Liver (tissue), 8 donors: ENCODE measurements at regions not wholly inside any gene's neighbourhood (a gene's known extent, or its start where the extent isn't known, plus 50 kb on each side); places are given as distances from the start of the nearest gene placed in this dataset.

Experiments used
- DNase-seq: peaks from one replicate; pipeline ENCODE4 v3.0.0-alpha.2; 2017; ENCODE audit warnings: low spot score
- H3K27ac ChIP-seq, 2 donors: one replicate each; pipeline ENCODE4 v1.7.0; 2013; ENCODE audit warnings: inconsistent platforms in 2 of 2, low read length in 2 of 2, control low read depth in 1 of 2, low read depth in 1 of 2, mild to moderate bottlenecking in 1 of 2
- H3K27me3 ChIP-seq, 4 donors: one replicate each; pipeline versions ENCODE4 v1.6.1 to v1.7.0; 2013; ENCODE audit warnings: low read length in 3 of 4, inconsistent platforms in 1 of 4, mild to moderate bottlenecking in 1 of 4, moderate library complexity in 1 of 4; ENCODE audit not compliant: control insufficient read depth in 4 of 4, insufficient read depth in 4 of 4
- H3K36me3 ChIP-seq, 4 donors: one replicate each; pipeline versions ENCODE4 v1.6.1 to v1.7.0; 2013; ENCODE audit warnings: low read length in 3 of 4, mild to moderate bottlenecking in 3 of 4, low read depth in 1 of 4, moderate library complexity in 1 of 4; ENCODE audit not compliant: control insufficient read depth in 4 of 4, insufficient read depth in 3 of 4
- H3K4me1 ChIP-seq, 4 donors: one replicate each; pipeline versions ENCODE4 v1.6.1 to v1.7.0; 2013; ENCODE audit warnings: low read length in 3 of 4, mild to moderate bottlenecking in 3 of 4, moderate library complexity in 1 of 4; ENCODE audit not compliant: control insufficient read depth in 4 of 4, insufficient read depth in 4 of 4
- H3K4me3 ChIP-seq, 3 donors: one replicate each; pipeline versions ENCODE4 v1.6.1 to v1.7.0; 2013; ENCODE audit warnings: low read length in 3 of 3, control low read depth in 1 of 3, low read depth in 1 of 3, mild to moderate bottlenecking in 1 of 3
- H3K9ac ChIP-seq, 2 donors: one replicate each; pipeline ENCODE4 v1.7.0; 2013; ENCODE audit warnings: low read length in 2 of 2, mild to moderate bottlenecking in 2 of 2, moderate library complexity in 2 of 2, control low read depth in 1 of 2, low read depth in 1 of 2
- H3K9me3 ChIP-seq, 4 donors: one replicate each; pipeline versions ENCODE4 v1.6.1 to v1.7.0; 2013; ENCODE audit warnings: low read length in 3 of 4; ENCODE audit not compliant: control insufficient read depth in 4 of 4
- ATF3 ChIP-seq: IDR thresholded peaks from 2 replicates; pipeline ENCODE4 v1.6.1; 2016; ENCODE audit warnings: antibody characterized with exemption
- CTCF ChIP-seq: fragments of 150-350 bp; IDR thresholded peaks from 2 replicates; pipeline ENCODE4 v1.5.1; 2017; ENCODE audit warnings: improper control_type of control experiment, low read depth, low read length; ENCODE audit not compliant: missing input control
- EGR1 ChIP-seq, 2 donors: IDR thresholded peaks; 2 replicates each; pipeline ENCODE4 v1.6.1; 2016 to 2018; ENCODE audit warnings: antibody characterized with exemption in 2 of 2, low read depth in 2 of 2
- FOXA1 ChIP-seq: IDR thresholded peaks from 2 replicates; pipeline ENCODE4 v1.6.1; 2016; ENCODE audit warnings: antibody characterized with exemption
- FOXA2 ChIP-seq: IDR thresholded peaks from 2 replicates; pipeline ENCODE4 v1.6.1; 2016; ENCODE audit warnings: antibody characterized with exemption
- GABPA ChIP-seq, 2 donors: IDR thresholded peaks in 1 of 2; conservative IDR thresholded peaks in 1 of 2; 2 replicates each; pipeline ENCODE4 v1.6.1; 2016; ENCODE audit warnings: antibody characterized with exemption in 2 of 2, mild to moderate bottlenecking in 1 of 2, moderate library complexity in 1 of 2
- HNF4A ChIP-seq, 2 donors: conservative IDR thresholded peaks; 2 replicates each; pipeline ENCODE4 v1.6.1; 2016; ENCODE audit warnings: antibody characterized with exemption in 2 of 2, mild to moderate bottlenecking in 2 of 2
- HNF4G ChIP-seq: IDR thresholded peaks from 2 replicates; pipeline ENCODE4 v1.6.1; 2016; ENCODE audit warnings: antibody characterized with exemption
- JUND ChIP-seq, 2 donors: IDR thresholded peaks; 2 replicates each; pipeline ENCODE4 v1.6.1; 2016; ENCODE audit warnings: antibody characterized with exemption in 2 of 2
- MAX ChIP-seq: IDR thresholded peaks from 2 replicates; pipeline ENCODE4 v1.6.1; 2016; ENCODE audit warnings: antibody characterized with exemption
- NR2F2 ChIP-seq: IDR thresholded peaks from 2 replicates; pipeline ENCODE4 v1.6.1; 2016; ENCODE audit warnings: antibody characterized with exemption
- RAD21 ChIP-seq, 2 donors: IDR thresholded peaks; 2 replicates each; pipeline ENCODE4 v1.6.1; 2016; ENCODE audit warnings: antibody characterized with exemption in 2 of 2, mild to moderate bottlenecking in 2 of 2
- REST ChIP-seq: IDR thresholded peaks from 2 replicates; pipeline ENCODE4 v1.6.1; 2016; ENCODE audit warnings: antibody characterized with exemption, mild to moderate bottlenecking
- RXRA ChIP-seq, 2 donors: IDR thresholded peaks; 2 replicates each; pipeline ENCODE4 v1.6.1; 2017 to 2018; ENCODE audit warnings: antibody characterized with exemption in 2 of 2, mild to moderate bottlenecking in 1 of 2
- SP1 ChIP-seq: IDR thresholded peaks from 2 replicates; pipeline ENCODE4 v1.6.1; 2018; ENCODE audit warnings: antibody characterized with exemption, mild to moderate bottlenecking
- TAF1 ChIP-seq: conservative IDR thresholded peaks from 2 replicates; pipeline ENCODE4 v1.6.1; 2016; ENCODE audit warnings: antibody characterized with exemption, mild to moderate bottlenecking
- ZBTB33 ChIP-seq: IDR thresholded peaks from 2 replicates; pipeline ENCODE4 v1.6.1; 2016; ENCODE audit warnings: antibody characterized with exemption
- whole genome bisulfite sequencing: extraction: QIAGEN DNeasy Blood & Tissue Kit; methylation state at CpG from one replicate; pipeline ENCODE4 v1.1.7; 2013; 5-methylcytosine and 5-hydroxymethylcytosine counted together
- donor health status: healthy.
- donor health status: healthy.
- donor health status: healthy.
- donor health status: healthy.
- donor health status: healthy.

- DNase-seq = no peak
- no peaks in the 10 kb centered on the region for H3K9me3 ChIP-seq
- 80% methylated on average over 3 of the region's 3 CpGs for whole genome bisulfite sequencing
- H3K4me1 ChIP-seq = no peaks in the 10 kb centered on the region
- no peak overlapping the region for H3K9ac ChIP-seq
- no peak for TF ChIP-seq ZBTB33
- no peak for TF ChIP-seq GABPA (IDR thresholded peaks at IDR 0.05 in 1 of 2, conservative IDR thresholded peaks at IDR 0.05 in 1 of 2)
- no peak for TF ChIP-seq EGR1 (IDR thresholded peaks at IDR 0.05; ENCODE audit: low read depth in 2 of 2)
- no peak for TF ChIP-seq TAF1
- no peak for TF ChIP-seq FOXA1
- TF ChIP-seq HNF4G = no peak
- no peak for TF ChIP-seq REST
- TF ChIP-seq SP1 = no peak
- TF ChIP-seq CTCF = no peak
- TF ChIP-seq NR2F2 = no peak
- TF ChIP-seq MAX = no peak
- TF ChIP-seq RAD21 (IDR thresholded peaks at IDR 0.05) = no peak
- TF ChIP-seq JUND (IDR thresholded peaks at IDR 0.05) = no peak
- no peak for TF ChIP-seq FOXA2
- TF ChIP-seq ATF3 = no peak
- TF ChIP-seq HNF4A (conservative IDR thresholded peaks at IDR 0.05) = no peak
- no peak for TF ChIP-seq RXRA (IDR thresholded peaks at IDR 0.05)
- H3K36me3 ChIP-seq = no peaks in the 10 kb centered on the region
- no peak overlapping the region for H3K27ac ChIP-seq
- H3K4me3 ChIP-seq = no peak overlapping the region
- no peaks in the 10 kb centered on the region for H3K27me3 ChIP-seq
These were observed 749.6 kb downstream of the CENPC start for GRCh38 chr4:66795724-66796123.
